NCI-H526 treated with DMSO at 0.1 percent for 48 hours (cell line): ENCODE measurements at regions not wholly inside any gene's neighbourhood (a gene's known extent, or its start where the extent isn't known, plus 50 kb on each side); places are given as distances from the start of the nearest gene placed in this dataset.

ENCODE experiments used
- DNase-seq: peaks from one replicate; lab custom pipeline; 2025; lab: John Stamatoyannopoulos, UW

DNA sequence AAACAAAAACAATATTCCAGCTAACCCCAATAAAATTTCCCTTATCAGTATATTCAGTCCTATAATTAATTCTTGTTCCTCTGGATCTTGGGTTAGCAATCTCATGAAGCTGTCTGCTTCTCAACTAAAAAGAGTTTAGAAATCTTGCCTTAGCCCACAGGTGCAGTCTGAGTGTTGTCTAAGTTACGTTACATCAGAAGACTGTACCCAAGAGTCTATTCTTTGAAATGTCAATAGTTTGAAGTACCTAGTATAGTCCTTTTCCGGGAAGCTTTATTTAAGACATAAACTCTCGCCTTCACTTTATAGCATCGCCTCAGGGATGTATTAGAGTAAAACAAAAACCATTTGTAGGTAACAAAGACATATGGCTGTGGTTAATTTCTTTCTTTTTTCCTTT, 465.1 kb downstream of the FUT8 start:
- no peak for DNase-seq

DNA sequence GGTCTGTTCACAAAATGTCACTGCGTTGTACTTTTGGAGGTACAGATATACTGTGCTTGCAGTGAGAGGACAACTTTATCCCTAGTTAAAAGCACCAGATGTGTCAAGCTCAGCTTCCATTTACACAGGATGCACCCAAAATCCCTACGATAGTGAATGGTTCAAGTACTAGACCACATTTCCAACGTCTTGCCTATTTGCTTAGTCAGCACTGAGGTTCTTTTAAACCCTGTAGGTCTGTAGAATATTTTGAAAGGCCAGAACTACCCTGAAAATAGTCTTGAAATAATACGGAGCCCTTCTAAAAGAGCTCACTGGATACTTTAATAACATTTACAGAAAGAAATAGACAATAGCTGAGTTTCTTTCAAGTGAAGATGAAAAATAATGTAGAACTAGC, 466.1 kb downstream of the FUT8 start:
- no peak for DNase-seq

DNA sequence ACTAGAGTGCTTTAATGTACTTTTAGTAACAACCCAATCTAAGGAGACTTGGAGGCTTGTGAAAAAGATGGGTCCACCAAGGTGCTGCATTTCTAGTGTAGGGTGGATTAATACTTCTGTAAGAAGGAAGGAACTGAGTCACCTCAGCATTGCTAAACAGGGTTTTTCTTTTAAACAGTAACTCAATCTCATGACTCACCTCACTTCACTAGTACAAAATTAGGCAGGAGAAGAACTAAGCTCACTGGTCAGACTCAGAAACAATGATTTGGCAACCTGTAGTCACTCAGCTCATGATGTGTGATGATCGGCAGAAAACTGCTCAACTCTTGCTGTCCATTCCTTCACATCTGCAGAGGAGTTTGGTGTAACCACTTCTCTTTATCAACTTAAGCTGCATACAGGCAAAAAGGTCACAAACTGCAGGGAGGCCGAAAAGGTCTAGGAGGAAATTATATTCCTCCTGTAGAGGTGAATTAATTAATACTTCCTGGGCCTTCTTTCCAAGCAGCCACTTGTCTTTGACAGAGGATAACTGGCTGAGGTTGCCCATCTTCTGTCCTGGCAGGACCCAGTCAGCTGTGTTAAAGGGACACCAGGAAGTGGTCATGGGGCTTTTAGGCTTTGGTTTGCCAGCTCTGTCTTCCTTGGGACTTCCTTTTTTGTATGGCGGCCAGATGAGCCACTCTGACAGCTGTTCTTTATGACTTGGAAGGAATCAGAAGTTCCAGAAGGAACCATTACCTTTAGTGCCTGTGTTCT, 466.9 kb downstream of the FUT8 start:
- no peak for DNase-seq

DNA sequence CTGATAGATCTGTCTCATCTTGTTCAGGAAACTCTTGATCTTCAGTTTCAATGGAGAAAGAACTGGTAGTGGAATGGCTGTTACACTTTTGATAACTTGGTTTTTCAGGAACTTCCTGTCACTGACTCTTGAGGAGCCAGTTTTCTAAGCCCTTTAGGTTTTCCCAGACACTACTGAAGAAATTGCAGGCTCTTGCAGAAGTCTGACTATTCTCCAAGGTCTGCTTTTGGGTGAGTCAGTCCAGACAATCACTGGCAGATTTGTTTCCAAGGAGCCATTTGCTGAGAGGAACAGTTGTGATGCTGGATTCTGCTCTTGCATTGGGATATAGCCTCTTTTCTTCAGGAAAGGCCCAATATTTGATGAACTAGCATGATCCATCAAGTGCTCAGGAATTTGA, 468.0 kb downstream of the FUT8 start:
- DNase-seq, result no peak

DNA sequence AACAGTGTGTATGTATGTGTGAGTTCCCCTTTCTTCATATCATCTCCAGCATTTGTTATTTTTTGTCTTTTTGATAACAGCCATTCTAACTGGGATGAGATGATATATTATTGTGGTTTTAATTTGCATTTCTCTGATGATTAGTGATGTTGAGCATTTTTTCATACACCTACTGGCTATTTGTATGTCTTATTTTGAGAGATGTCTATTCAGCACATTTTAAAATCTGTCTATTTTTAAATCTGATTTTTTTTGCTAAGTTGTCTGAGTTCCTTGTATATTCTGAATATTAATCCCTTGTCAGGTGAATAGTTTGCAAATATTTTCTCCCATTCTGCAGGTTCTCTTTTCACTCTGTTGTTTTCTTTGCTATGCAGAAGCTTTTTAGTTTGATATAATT, 469.1 kb downstream of the FUT8 start:
- DNase-seq, result no peak

DNA sequence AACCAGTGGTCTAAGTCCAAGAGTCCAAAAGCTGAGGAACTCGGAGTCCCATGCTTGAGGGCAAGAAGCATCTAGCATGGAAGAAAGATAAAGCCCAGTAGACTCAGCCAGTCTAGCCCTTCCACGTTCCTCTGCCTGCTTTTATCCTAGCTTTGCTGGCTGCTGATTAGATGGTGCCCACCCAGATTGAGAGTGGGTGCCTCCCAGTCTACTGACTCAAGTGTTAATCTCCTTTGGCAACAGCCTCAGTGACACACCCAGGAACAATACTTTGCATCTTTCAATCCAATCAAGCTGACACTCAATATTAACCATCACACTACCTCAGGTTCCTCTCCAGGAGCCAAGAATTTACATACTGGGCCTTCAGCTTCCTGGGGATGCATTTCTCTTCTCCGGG, 476.1 kb downstream of the FUT8 start:
- no peak for DNase-seq

DNA sequence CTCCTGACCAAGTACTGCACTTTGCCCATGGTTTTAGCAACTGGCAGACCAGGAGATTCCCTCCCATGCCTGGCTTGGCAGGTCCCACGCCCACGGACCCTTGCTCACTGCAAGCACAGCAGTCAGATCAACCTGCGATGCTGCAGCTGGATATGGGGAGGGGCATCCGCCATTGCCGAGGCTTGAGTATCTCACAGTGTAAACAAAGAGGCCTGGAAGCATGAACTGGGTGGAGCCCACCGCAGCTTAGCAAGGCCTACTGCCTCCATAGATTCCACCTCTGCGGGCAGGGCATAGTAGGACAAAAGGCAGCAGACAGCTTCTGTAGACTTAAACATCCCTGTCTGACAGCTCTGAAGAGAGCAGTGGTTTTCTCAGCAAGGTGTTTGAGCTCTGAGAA, 479.8 kb downstream of the FUT8 start:
- DNase-seq, result no peak

DNA sequence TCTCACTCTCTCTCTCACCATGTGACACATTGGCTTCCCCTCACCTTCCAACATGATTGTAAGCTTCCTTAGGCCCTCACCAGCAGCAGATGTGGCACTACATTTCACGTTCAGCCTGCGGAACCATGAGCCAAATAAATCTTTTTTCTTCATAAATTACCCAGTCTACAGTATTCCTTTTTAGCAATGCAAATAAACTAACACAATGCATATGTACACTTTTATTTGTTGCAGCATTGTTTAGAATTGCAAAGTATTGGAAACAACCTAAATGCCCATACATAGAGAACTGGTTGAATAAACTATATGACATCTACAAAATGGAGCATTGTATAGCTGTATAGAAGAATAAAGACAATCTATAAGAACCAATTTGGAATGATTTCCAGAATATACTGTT, 487.6 kb downstream of the FUT8 start:
- no peak for DNase-seq

DNA sequence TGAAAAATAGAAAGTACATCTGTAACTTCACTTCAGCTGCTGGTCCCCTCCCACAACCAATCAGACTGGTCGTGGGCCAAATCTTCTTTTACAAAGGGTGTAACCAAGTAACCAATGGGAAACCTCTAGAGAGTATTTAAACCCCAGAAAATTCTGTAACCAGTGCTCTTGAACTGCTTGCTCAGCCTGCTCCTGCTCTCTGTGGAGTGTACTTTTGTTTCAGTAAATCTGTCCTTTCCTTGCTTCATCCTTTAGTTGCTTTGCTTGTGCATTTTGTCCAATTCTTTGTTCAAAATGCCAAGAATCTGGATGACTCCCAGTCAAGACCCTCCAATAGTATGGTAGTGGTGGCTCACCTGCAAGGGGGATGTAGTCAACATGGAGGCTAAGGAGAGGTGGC, 489.1 kb downstream of the FUT8 start:
- no peak for DNase-seq

DNA sequence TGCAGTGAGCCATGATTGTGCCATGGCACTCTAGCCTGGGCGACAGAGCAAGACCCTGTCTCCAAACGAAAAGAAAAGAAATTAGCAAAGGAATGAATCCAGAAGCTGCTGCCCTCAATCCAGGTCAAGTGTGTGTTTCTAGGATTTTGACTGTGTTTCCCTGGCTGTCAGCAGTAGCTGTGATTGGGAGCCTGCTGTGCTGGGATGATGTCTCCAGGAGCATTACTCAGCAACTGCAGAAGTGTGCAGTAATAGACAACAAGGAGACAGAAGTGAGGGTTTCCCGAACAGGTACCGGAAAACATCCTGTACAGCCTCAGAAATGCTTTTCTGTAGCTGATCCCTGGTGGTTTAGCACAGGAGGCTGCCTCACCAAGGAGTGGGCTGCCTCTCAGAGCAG, 492.5 kb downstream of the FUT8 start:
- no peak for DNase-seq

DNA sequence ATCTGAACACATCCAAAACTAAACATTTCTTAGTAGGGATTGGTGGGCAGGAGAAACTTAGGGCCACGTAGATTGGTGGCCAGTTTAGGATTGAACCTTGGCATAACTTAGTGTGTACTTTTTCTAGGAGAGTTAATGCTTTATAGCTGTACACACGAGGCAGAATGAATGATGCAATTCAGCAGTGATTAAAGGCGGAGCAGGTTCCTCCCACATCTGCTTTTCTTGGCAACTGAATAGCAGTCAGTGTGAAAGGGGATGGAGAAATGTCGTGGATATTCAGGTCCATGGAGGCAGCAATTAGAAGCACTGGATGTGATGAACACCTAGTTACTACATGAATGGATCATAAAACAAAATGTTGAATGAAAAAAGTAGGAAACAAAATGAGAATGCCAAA, 493.8 kb downstream of the FUT8 start:
- no peak for DNase-seq

DNA sequence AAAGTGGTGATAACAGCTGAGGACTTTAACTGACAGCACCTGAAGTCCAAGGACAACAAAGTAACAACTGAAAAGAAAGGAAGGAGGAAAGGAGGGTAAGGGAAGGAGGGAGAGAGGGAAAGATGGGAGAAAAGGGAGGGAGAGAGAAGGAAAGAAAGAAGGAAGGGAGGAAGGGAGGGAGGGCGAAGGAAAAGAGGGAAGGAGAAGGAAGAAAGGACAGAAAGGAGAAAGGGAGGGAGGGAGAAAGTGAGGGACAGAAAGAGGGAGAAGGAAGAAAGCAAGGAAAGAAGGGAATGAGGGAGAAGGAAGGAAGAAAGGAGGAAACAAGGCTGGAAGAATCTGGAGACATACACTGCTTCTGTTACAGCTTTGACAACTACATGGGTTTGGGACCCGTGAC, 494.4 kb downstream of the FUT8 start:
- DNase-seq, result no peak

DNA sequence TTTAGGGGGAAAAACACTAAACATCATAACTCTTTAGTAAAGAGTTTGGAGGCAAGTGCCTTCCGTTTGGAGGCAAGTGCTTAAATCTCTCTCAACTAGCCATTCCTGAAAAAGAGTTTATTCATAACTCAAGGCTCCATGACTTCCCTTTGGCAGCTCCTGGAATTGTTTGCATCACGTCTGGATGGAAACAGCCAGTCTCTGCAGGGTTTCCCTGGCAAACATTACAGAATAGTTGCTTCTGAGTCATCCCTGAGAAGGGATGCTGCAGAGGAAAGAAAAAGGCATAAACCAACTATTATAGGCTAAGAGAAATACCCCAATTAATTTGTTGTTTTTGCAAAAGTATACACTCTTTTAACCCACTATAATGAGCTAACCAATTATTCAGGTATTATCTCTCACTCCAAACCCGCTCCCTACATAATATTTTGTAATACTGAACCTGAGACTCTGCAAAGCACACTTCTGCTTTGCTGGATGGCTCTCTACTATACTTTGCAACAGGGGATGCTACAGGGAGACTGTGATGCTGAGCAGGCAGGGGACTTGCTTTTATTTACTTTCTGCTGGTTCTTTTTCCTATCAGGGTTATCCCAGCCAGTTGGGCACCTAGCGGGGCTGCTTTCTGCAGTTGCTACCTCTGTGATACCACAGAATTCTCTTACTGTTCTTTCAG, 497.7 kb downstream of the FUT8 start:
- DNase-seq, result no peak

DNA sequence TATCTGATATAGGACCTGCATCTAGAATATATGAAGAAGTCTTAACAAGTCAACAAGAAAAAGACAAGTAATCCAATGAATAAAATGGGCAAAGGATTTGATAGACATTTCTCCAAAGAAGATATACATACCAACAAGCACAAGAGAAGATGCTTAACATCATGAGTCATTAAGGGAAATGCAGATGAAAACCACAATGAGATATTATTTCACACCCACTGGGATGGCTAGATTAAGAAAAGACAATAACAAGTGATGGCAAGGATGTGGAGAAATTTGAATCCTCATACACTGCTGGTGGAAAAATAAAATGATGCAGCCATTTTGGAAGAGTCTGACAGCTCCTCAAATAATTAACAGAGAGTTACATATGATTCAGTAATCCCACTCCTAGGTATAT, 502.6 kb downstream of the FUT8 start:
- no peak for DNase-seq

DNA sequence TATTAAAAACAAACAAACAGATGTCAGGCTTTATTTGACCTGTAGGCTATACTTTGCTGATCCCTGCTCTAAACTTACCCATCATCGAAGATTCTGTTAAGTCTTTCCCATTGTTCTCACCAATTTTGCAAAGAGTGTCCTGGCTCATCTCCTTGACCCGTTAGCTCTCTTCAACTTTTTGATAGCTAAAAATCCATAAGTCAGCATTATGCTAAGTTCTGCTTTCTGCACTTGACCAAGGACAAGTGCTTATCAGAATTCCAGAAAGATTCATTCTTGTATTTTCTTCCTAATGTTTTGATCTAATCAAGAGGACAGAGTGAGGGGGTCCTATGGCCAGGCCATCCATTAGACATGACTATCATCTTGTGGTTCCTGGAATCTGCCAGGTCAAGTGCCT, 503.5 kb downstream of the FUT8 start:
- DNase-seq, result no peak

DNA sequence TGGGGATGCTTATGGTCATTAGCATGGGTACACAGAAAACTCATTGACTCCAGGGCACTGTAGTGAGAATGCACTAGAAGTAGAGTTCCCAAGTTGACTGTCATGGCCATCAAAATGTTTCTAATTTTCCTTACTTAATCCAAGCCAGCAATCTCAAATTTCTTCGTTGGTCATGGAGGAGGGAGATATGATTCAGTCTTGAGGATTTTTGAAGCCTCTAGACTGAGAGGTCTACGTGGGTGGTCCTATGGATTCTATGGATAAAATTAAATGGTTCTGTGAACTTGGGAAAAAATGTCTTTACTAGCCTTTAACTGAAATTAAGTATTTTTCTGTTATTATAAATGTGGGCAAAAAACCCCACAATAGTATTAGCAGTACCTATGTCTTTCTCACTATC, 508.5 kb downstream of the FUT8 start:
- no peak for DNase-seq

DNA sequence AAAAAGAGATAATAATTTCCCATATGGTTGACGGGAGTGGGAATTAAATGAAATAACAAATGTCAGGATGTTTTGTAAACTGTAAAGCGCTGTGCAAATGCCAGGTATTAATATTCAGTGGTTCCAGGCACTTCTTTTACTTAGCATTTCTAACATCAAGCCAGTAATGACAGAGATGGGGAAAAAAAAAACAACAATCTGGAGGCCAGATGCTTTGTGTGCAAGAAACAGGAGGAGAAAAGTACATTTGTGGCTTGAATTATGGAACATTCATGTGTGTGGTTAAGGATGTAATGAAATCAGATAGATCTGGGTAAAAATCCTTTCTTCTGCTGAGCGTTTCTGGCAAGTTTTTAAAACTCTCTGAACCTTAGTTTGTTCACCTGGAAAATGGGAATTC, 509.6 kb downstream of the FUT8 start:
- DNase-seq, result no peak

DNA sequence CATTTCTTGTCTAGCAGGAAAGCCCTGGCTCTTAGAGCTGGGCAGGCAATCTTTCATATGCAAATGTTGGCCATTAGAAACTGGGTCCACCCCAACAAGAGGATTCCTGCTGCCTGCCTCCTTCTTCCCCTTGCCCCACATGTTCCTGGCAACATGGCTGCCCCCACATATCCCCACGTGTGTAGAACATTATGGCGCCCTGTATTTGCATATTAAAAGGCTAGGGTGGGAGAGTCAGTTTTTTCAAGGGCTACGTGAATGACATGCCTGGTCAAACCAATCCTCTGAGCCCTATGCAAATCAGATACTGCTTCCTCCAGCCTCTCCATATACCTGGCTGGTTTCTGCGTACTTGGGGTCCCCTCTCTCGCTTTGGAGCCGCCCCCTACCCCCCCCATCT, 514.0 kb downstream of the FUT8 start:
- peak; percentile 43 for DNase-seq

DNA sequence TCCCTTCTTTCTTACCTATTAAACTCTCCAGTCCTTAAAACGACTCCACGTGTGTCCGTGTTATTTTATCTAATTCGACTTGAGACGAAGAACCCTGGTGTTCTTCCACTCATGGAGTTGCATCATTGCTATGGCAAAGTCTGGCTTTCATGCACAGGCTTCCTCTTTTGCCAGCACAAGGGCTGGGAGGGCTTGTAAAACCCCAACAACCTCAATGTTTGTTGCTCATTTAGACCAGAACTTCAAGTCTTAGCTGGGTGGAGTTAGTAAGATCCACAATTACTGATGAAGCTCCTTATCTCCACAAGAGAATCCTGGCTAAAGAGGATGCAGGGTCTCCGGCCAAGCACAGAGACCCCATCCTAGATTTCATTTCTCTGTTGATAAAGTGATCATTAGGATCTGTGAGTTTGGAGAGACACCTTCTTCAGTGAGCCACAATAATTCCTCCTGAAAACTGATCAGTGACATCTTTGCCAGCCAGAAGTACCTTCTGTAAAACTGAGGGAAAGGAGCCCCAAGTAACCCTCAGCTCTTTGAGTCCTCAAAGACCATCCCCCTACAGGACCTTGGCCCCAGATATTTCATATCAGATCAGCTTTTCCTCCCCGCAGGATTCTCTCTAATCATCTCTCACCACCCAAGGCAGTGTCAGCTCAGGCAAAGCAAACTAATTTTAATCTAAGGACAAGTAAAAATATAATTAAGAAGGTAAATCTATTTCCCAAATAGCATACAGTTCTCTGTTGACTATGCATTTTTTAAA, 514.6 kb downstream of the FUT8 start:
- DNase-seq, result no peak

DNA sequence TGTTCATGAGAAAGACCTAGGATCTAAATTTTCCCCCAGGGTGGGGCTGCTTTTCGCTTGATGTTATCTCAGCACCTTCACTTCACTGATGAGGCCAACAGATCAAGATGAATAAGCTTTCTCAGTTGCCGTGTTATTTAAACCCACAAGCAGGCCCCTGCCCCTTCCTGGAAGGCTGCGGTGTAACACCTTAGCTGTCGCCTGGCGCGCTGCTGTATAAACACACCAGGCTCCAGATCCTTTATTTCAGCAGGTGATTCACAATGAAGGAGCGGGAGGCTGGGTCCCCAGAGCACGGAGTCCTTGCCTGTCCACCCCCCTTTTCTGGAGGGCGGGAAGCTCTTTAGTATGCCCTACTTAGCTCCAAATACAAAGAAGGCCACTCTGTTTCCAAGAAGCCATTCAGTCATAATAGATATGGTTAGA, 515.4 kb downstream of the FUT8 start:
- DNase-seq, result peak; percentile 36

DNA sequence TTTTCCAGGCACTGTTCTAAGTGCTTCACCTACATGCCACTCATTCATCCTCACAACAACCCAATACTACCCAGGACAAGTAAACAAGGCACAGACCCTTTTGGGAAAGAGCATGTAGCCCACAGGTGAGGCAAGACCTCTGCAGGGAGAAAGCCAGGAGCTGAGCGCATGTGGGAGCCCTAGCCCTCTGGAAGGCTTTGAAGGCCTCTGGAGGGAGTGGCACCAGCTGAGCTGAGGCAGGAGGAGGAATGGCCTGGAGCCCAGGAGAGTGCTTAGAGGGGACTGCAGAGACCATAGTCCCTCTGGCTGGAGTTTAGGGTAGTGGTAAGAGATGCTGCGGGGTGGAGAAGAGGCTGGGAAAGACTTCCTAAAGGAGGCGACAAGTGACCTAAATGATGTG, 516.5 kb downstream of the FUT8 start:
- no peak for DNase-seq

DNA sequence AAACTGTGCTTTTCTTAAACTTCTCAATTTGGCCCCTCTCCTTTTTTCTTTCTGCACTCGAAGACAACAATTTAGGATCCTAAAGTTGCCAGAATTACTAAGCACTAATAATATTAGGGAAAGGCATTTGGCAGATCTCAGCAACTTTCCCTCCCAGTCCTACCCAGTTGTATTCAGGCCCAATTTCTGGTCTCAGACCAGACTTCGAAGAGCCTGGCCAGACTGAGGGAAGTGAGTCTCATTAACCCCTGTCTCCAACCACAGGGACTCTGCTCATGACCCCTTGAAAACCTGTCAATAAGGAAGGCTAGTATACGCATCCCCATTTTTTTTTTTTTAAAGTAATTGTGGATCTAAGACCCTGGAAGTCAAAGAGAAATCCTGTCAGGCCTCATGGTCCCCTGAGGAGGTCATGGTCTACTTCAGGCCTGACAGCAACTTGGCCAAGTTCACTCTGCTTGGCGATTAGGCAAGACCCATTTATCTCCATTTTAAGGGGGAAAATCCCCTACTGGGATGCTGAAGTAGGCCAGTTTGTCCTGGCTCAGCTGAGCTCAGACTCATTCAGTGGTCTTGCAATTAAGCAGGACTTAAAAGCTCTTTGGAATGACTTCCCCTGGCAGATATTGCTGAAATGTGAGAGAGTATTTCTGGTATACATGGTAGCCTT, 521.0 kb downstream of the FUT8 start:
- no peak for DNase-seq

DNA sequence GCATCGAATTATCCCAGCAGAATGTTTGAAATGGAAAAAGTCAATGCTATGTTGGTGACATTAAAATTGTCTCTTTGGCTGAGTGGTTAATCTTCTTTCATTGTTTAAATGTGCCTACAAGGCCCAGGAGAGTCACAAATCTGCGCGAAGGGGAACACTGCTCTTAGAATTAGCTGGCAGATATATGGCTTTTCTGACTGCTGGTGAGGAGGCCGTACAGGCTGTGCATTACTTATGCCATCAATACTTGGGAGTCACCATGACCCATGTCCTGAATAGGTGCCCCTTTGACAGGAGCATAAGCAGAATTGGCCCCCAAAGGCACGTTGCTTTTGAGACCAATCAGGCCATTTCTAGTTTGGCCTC, 521.5 kb downstream of the FUT8 start:
- DNase-seq, result no peak
